ENCODE measurements at regions not wholly inside any gene's neighbourhood (a gene's known extent, or its start where the extent isn't known, plus 50 kb on each side); places are given as distances from the start of the nearest gene placed in this dataset.

DNA sequence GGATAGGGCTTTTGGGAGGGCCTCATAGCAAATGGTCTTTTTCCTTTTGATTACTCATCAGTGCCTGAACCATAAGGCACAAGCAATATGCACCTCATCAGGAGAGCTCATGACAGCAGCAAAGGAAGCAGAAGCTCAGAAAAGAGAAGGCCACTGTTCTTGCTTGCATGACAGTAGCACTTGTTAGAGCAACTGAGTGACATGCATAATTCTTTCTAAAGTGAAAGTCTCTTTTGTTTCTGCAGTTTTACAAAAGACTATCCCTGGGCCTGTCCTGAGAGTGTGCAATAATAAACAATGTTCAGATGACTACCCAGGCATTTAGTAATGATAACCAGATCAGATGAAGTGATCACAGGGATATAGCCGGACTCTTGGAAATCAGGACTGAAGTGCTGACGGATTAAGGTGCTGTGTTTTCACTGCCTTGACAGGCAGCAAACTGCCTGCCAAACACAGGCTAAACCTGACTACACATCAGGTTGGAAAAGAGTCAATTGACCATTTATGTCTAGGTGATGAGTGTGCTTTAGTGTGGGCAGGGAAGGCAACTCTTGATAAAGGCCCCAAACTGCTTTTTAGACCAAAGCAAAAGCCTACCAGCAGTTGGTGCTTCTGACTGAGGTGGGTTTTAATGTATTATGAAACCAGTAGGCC is 1860.3 kb downstream of the TP53TG3F start (continued):
- TF ChIP-seq SRF (IDR thresholded peaks at IDR 0.05; ENCODE audit: low read depth) (no peak), YY1 (IDR thresholded peaks at IDR 0.05; ENCODE audit: extremely low read depth, insufficient replicate concordance, low read depth, low read length) (no peak), CBX3 (IDR thresholded peaks at IDR 0.05; ENCODE audit: low read depth) (no peak), JUND (IDR thresholded peaks at IDR 0.05) (no peak)

DNA sequence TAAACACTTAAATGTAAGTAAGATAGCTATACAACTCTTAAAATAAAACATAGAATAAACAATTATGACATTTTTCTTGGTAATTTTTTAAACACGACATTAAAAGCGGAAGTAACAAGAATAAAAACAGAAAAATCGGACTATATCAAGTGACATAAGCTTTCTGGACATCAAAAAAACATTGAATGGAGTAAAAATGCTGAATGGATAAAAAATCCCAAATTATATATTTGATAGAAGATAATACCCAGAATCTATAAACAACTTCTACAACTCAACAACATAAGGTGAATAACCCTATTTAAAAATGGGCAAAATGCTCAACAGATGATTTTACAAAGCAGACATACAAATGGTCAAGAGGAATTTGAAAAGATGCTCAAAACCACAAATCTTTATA is 1866.5 kb downstream of the TP53TG3F start:
- Histone ChIP-seq H3K27ac (ENCODE audit: low read depth, low read length) (no peak overlapping the region), H3K4me3 (replicated peaks in 1 of 2; ENCODE audit: low read depth in 1 of 2, low read length in 2 of 2) (no peak overlapping the region), H3K36me3 (ENCODE audit: control insufficient read depth in 1 of 2, insufficient read depth in 2 of 2, low read length in 2 of 2) (no peaks in the 10 kb centered on the region), H3K27me3 (ENCODE audit: insufficient read depth, low read length) (no peaks in the 10 kb centered on the region), H3K79me2 (ENCODE audit: insufficient read depth, low read length) (no peaks in the 10 kb centered on the region), H3K4me1 (ENCODE audit: control insufficient read depth in 1 of 2, insufficient read depth in 2 of 2, low read length in 2 of 2) (no peaks in the 10 kb centered on the region), H3K9ac (ENCODE audit: low read length) (no peak overlapping the region), H3K9me3 (ENCODE audit: control insufficient read depth in 1 of 2, insufficient read depth in 1 of 2, low read depth in 1 of 2, low read length in 2 of 2) (peaks cover 0 to 28% of the 10 kb centered on the region in 2 experiments; a peak in 2 of 4 replicates), H4K20me1 (ENCODE audit: insufficient read depth) (no peaks in the 10 kb centered on the region), H3K4me2 (ENCODE audit: low read length) (no peak overlapping the region), H2AFZ (ENCODE audit: low read depth, low read length, poor library complexity, severe bottlenecking) (no peak overlapping the region), H3K9me2 (ENCODE audit: insufficient read depth) (no peaks in the 10 kb centered on the region)
- ChIA-PET POLR2A (no interaction called here), RAD21 (ENCODE audit: low non-redundant PET in 1 of 2, low total read pairs in 2 of 2, uncharacterized antibody in 2 of 2, unreplicated experiment in 2 of 2) (no interaction called here), CTCF (no interaction called here)
- TF ChIP-seq FOSL1 (IDR thresholded peaks at IDR 0.05; ENCODE audit: low read depth) (no peak), ZNF274 (IDR thresholded peaks at IDR 0.05; ENCODE audit: low read depth, low read length) (no peak), ELF1 (IDR thresholded peaks at IDR 0.05; ENCODE audit: borderline replicate concordance, low read depth) (no peak), JUND (IDR thresholded peaks at IDR 0.05) (no peak), TCF7L2 (IDR thresholded peaks at IDR 0.05; ENCODE audit: borderline replicate concordance, extremely low read depth, insufficient read depth, insufficient read length) (no peak)
- TF ChIP-seq, protein P1, sequence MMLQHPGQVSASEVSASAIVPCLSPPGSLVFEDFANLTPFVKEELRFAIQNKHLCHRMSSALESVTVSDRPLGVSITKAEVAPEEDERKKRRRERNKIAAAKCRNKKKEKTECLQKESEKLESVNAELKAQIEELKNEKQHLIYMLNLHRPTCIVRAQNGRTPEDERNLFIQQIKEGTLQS (IDR thresholded peaks at IDR 0.05), result no peak
- TF ChIP-seq, protein P2, sequence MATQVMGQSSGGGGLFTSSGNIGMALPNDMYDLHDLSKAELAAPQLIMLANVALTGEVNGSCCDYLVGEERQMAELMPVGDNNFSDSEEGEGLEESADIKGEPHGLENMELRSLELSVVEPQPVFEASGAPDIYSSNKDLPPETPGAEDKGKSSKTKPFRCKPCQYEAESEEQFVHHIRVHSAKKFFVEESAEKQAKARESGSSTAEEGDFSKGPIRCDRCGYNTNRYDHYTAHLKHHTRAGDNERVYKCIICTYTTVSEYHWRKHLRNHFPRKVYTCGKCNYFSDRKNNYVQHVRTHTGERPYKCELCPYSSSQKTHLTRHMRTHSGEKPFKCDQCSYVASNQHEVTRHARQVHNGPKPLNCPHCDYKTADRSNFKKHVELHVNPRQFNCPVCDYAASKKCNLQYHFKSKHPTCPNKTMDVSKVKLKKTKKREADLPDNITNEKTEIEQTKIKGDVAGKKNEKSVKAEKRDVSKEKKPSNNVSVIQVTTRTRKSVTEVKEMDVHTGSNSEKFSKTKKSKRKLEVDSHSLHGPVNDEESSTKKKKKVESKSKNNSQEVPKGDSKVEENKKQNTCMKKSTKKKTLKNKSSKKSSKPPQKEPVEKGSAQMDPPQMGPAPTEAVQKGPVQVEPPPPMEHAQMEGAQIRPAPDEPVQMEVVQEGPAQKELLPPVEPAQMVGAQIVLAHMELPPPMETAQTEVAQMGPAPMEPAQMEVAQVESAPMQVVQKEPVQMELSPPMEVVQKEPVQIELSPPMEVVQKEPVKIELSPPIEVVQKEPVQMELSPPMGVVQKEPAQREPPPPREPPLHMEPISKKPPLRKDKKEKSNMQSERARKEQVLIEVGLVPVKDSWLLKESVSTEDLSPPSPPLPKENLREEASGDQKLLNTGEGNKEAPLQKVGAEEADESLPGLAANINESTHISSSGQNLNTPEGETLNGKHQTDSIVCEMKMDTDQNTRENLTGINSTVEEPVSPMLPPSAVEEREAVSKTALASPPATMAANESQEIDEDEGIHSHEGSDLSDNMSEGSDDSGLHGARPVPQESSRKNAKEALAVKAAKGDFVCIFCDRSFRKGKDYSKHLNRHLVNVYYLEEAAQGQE (IDR thresholded peaks at IDR 0.05; ENCODE audit: low read depth), result no peak
- TF ChIP-seq, protein P3, sequence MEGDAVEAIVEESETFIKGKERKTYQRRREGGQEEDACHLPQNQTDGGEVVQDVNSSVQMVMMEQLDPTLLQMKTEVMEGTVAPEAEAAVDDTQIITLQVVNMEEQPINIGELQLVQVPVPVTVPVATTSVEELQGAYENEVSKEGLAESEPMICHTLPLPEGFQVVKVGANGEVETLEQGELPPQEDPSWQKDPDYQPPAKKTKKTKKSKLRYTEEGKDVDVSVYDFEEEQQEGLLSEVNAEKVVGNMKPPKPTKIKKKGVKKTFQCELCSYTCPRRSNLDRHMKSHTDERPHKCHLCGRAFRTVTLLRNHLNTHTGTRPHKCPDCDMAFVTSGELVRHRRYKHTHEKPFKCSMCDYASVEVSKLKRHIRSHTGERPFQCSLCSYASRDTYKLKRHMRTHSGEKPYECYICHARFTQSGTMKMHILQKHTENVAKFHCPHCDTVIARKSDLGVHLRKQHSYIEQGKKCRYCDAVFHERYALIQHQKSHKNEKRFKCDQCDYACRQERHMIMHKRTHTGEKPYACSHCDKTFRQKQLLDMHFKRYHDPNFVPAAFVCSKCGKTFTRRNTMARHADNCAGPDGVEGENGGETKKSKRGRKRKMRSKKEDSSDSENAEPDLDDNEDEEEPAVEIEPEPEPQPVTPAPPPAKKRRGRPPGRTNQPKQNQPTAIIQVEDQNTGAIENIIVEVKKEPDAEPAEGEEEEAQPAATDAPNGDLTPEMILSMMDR (IDR thresholded peaks at IDR 0.05 in 2 of 3, conservative IDR thresholded peaks at IDR 0.05 in 1 of 3; ENCODE audit: borderline replicate concordance in 1 of 3, insufficient read depth in 1 of 3, low read depth in 2 of 3, low read length in 2 of 3), result no peak
- TF ChIP-seq, protein P4, sequence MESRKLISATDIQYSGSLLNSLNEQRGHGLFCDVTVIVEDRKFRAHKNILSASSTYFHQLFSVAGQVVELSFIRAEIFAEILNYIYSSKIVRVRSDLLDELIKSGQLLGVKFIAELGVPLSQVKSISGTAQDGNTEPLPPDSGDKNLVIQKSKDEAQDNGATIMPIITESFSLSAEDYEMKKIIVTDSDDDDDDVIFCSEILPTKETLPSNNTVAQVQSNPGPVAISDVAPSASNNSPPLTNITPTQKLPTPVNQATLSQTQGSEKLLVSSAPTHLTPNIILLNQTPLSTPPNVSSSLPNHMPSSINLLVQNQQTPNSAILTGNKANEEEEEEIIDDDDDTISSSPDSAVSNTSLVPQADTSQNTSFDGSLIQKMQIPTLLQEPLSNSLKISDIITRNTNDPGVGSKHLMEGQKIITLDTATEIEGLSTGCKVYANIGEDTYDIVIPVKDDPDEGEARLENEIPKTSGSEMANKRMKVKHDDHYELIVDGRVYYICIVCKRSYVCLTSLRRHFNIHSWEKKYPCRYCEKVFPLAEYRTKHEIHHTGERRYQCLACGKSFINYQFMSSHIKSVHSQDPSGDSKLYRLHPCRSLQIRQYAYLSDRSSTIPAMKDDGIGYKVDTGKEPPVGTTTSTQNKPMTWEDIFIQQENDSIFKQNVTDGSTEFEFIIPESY (IDR thresholded peaks at IDR 0.05; ENCODE audit: extremely low read depth, insufficient replicate concordance, low read length), result no peak
- no peak for DNase-seq (ENCODE audit: low read depth, low spot score)
- intact Hi-C loops (cut with micrococcal nuclease), result no loop called here
- BruUV-seq (replicated peaks), result no TSS peak
- ATAC-seq, result no peak

All from HCT116 (cell line).